ENCODE measurements at regions not wholly inside any gene's neighbourhood (a gene's known extent, or its start where the extent isn't known, plus 50 kb on each side); places are given as distances from the start of the nearest gene placed in this dataset.

DNA sequence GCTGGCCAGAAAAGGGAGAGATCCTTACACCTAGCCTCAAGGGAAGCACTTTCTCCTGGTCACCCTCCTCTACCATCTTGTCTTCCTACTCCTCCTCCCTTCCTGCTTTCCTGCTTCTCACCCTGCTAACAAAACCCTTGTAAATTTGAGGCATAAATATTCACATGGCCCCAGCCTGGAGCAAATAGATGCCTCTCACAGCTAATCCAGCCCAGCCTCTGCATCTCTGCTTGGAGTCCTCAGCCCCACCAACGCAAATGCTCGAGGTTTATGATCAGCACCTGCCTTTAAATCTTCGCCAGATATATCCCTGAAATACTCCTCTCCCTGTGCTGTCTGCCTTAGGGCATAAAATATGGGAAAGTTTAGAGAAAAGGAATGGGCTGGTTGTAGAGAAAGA is 205.2 kb upstream of the CDH5 start:
- intact Hi-C loops (cut with DNase I) = no loop called here
- Histone ChIP-seq H3K36me3 (replicated peaks in 1 of 2; ENCODE audit: insufficient read depth in 1 of 2, low read depth in 2 of 2) (no peaks in the 10 kb centered on the region), H3K9me3 (no peaks in the 10 kb centered on the region), H3K4me1 (no peaks in the 10 kb centered on the region), H3K4me3 (no peak overlapping the region), H3K27me3 (no peaks in the 10 kb centered on the region), H3K27ac (no peak overlapping the region)
- TF ChIP-seq POLR2A (IDR thresholded peaks at IDR 0.05) = no peak
- TF ChIP-seq, protein P1, sequence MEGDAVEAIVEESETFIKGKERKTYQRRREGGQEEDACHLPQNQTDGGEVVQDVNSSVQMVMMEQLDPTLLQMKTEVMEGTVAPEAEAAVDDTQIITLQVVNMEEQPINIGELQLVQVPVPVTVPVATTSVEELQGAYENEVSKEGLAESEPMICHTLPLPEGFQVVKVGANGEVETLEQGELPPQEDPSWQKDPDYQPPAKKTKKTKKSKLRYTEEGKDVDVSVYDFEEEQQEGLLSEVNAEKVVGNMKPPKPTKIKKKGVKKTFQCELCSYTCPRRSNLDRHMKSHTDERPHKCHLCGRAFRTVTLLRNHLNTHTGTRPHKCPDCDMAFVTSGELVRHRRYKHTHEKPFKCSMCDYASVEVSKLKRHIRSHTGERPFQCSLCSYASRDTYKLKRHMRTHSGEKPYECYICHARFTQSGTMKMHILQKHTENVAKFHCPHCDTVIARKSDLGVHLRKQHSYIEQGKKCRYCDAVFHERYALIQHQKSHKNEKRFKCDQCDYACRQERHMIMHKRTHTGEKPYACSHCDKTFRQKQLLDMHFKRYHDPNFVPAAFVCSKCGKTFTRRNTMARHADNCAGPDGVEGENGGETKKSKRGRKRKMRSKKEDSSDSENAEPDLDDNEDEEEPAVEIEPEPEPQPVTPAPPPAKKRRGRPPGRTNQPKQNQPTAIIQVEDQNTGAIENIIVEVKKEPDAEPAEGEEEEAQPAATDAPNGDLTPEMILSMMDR (IDR thresholded peaks at IDR 0.05) = no peak
- ATAC-seq = no peak
- no peak for DNase-seq
- WGBS, 2 donors = 64 to 74% methylated on average over 3 of the region's 3 CpGs

DNA sequence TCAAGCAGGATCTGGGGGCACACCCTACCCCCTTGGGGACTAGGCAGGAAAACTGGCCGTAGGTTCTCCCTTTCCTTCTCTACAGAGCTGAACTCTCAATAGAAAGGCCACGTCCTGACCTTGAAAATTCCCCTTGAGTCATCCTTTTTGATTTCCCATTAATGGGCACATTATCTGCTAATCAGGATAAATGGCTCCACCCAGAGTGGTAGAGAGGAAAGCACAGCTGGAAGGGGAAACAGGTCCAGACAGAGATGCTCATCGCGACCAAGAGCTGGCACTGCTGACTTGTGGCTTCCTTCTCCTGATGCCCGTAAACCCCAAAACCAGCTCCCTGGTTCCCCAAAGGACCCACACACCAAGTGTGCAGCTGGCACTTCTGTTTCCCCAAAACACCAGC is 206.5 kb upstream of the CDH5 start:
- no peak for TF ChIP-seq POLR2A (IDR thresholded peaks at IDR 0.05)
- TF ChIP-seq, protein P1 (IDR thresholded peaks at IDR 0.05) = no peak
- no peak overlapping the region for H3K27ac ChIP-seq
- ATAC-seq = no peak
- no peaks in the 10 kb centered on the region for H3K4me1 ChIP-seq
- intact Hi-C loops (cut with DNase I) = no loop called here
- H3K27me3 ChIP-seq = no peaks in the 10 kb centered on the region
- DNase-seq = no peak
- H3K36me3 ChIP-seq (replicated peaks in 1 of 2; ENCODE audit: insufficient read depth in 1 of 2, low read depth in 2 of 2) = no peaks in the 10 kb centered on the region
- 56 to 59% methylated on average over 5 of the region's 5 CpGs for WGBS, 2 donors
- H3K4me3 ChIP-seq = no peak overlapping the region
- H3K9me3 ChIP-seq = no peaks in the 10 kb centered on the region

DNA sequence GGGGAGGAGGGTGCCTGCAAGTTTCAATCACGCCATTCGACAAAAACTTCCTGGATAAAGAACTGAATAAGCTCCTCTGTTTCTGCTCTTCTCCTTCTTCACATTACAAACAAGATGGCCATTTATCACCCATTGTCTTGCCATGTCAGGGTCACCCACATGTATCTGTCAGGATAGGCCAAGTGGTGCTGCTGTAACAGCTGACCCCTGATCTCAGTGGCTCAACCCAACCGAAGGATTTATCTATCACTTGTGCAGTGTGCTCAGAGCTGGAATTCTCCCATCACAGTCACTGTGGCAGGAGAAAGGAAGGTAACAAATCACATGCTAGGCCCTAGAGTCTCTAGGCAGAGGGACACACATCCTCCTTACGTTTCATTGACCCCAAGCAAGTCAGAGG is 210.0 kb upstream of the CDH5 start:
- 72 to 83% methylated on average over 4 of the region's 4 CpGs for WGBS, 2 donors
- H3K4me3 ChIP-seq = no peak overlapping the region
- H3K4me1 ChIP-seq = no peaks in the 10 kb centered on the region
- intact Hi-C loops (cut with DNase I) = no loop called here
- no peaks in the 10 kb centered on the region for H3K9me3 ChIP-seq
- ATAC-seq (no peak), DNase-seq (no peak)
- no peaks in the 10 kb centered on the region for H3K27me3 ChIP-seq
- H3K27ac ChIP-seq = no peak overlapping the region
- no peak for TF ChIP-seq POLR2A (IDR thresholded peaks at IDR 0.05)
- TF ChIP-seq, protein P1 (IDR thresholded peaks at IDR 0.05) = no peak
- H3K36me3 ChIP-seq (replicated peaks in 1 of 2; ENCODE audit: insufficient read depth in 1 of 2, low read depth in 2 of 2) = no peaks in the 10 kb centered on the region

DNA sequence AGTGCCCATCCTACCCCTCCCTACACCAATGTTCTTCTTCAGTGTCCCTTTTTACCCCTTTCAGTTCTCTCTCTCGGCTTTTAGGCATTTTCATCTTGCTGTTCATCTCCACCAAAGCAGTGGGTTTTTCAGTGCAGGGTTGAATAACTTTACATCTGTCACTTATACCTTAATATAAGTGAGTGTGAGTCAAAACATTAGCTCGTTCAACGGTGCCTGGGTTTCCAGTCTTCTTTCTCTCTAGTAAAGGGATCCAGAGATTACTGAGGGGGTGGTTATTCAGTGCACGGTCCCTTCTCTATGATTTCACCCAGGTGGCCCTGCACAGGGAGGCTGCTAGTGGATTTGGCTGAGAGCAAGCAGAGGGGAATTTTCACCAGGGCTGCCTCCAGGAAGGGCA is 210.6 kb upstream of the CDH5 start:
- no peak overlapping the region for H3K4me3 ChIP-seq
- H3K9me3 ChIP-seq = no peaks in the 10 kb centered on the region
- no peak for TF ChIP-seq POLR2A (IDR thresholded peaks at IDR 0.05)
- TF ChIP-seq, protein P1 (IDR thresholded peaks at IDR 0.05) = no peak
- no peaks in the 10 kb centered on the region for H3K27me3 ChIP-seq
- intact Hi-C loops (cut with DNase I) = no loop called here
- ATAC-seq (no peak), DNase-seq (no peak)
- H3K27ac ChIP-seq = no peak overlapping the region
- H3K36me3 ChIP-seq (replicated peaks in 1 of 2; ENCODE audit: insufficient read depth in 1 of 2, low read depth in 2 of 2) = no peaks in the 10 kb centered on the region
- 50 to 66% methylated on average over 4 of the region's 4 CpGs for WGBS, 2 donors
- H3K4me1 ChIP-seq = no peaks in the 10 kb centered on the region

DNA sequence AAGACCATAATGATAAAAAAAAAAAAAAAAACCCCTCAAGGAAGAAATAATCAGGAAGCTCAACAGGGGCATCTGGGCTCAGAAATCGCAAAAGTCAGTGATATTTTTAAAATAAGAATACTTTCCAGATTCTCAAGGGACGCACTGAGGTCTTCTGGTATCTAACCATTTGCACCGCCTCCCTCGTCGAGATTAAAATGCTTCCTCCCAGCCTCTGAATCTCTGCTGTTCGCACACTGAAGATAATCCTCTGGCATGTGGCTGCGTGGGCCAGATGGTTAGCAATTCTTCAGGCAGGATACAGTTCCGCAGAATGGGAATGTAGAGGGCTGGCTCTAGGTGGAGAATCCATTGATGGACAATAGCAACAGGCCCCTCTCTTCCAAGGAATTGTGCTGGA is 211.7 kb upstream of the CDH5 start:
- H3K36me3 ChIP-seq (replicated peaks in 1 of 2; ENCODE audit: insufficient read depth in 1 of 2, low read depth in 2 of 2) = no peaks in the 10 kb centered on the region
- H3K27ac ChIP-seq = no peak overlapping the region
- H3K4me1 ChIP-seq = no peaks in the 10 kb centered on the region
- DNase-seq (no peak), ATAC-seq (no peak)
- H3K9me3 ChIP-seq = no peaks in the 10 kb centered on the region
- WGBS, 2 donors = 68 to 81% methylated on average over 8 of the region's 8 CpGs
- H3K27me3 ChIP-seq = no peaks in the 10 kb centered on the region
- no peak for TF ChIP-seq POLR2A (IDR thresholded peaks at IDR 0.05)
- TF ChIP-seq, protein P1 (IDR thresholded peaks at IDR 0.05) = no peak
- intact Hi-C loops (cut with DNase I) = no loop called here
- H3K4me3 ChIP-seq = no peak overlapping the region
